SK-N-SH (cell line): ENCODE measurements at regions not wholly inside any gene's neighbourhood (a gene's known extent, or its start where the extent isn't known, plus 50 kb on each side); places are given as distances from the start of the nearest gene placed in this dataset.
A peak's percentile ranks its signal among the peaks of the same experiment; 100 is the strongest.

Experiments
- CTCF ChIA-PET: fragments of 300-600, 350-600 bp; formaldehyde crosslinking; extraction: SDS; loops from one replicate; lab custom pipeline; 2021; lab: Yijun Ruan, JAX
- POLR2A ChIA-PET: fragments of 350-600 bp; sonication (Branson Sonifier 250); formaldehyde crosslinking; extraction: SDS; loops from one replicate; lab custom pipeline; 2020; ENCODE audit warnings: antibody characterized with exemption, inconsistent platforms; lab: Yijun Ruan, JAX
- DNase-seq: peaks from one replicate; pipeline ENCODE4 v3.0.0; 2012
- H2AFZ ChIP-seq: fragments of 200-600 bp; sonication (generic); 2 replicates; pipeline ENCODE4 v1.8.1; 2016; ENCODE audit warnings: antibody characterized with exemption, mild to moderate bottlenecking, low read depth
- H3F3A ChIP-seq: fragments of 200-600 bp; sonication (generic); replicated peaks from 2 replicates; pipeline ENCODE3; 2016; ENCODE audit warnings: antibody characterized with exemption, mild to moderate bottlenecking; ENCODE audit not compliant: insufficient read depth
- H3K27ac ChIP-seq, 2 experiments: fragments of 200-500 bp in 1 of 2; fragments of 200-600 bp in 1 of 2; sonication (Bioruptor generic) in 1 of 2; sonication (generic), shearing (Covaris generic) in 1 of 2; 2 replicates each; pipeline versions ENCODE4 v1.5.1 to v1.6.1; 2014 to 2016; ENCODE audit warnings: low read depth in 2 of 2, inconsistent platforms in 1 of 2, low read length in 1 of 2, mild to moderate bottlenecking in 1 of 2, mixed read lengths in 1 of 2
- H3K27me3 ChIP-seq: fragments of 200-600 bp; sonication (generic), shearing (Covaris generic); 2 replicates; pipeline ENCODE4 v1.6.1; 2016; ENCODE audit warnings: mixed run types; ENCODE audit not compliant: insufficient read depth
- H3K36me3 ChIP-seq, 2 experiments: fragments of 200-500 bp in 1 of 2; fragments of 200-600 bp in 1 of 2; sonication (Bioruptor generic) in 1 of 2; sonication (generic) in 1 of 2; replicated peaks in 1 of 2; 2 replicates each; pipeline versions ENCODE3 to v1.5.1; 2014 to 2016; ENCODE audit warnings: low read length in 1 of 2, mild to moderate bottlenecking in 1 of 2; ENCODE audit not compliant: insufficient read depth in 2 of 2, control insufficient read depth in 1 of 2
- H3K4me1 ChIP-seq, 2 experiments: fragments of 200-500 bp in 1 of 2; fragments of 200-600 bp in 1 of 2; sonication (Bioruptor generic) in 1 of 2; sonication (generic), shearing (Covaris generic) in 1 of 2; 2 replicates each; pipeline versions ENCODE4 v1.5.1 to v1.6.1; 2014 to 2016; ENCODE audit warnings: low read depth in 1 of 2, low read length in 1 of 2, mixed run types in 1 of 2; ENCODE audit not compliant: insufficient read depth in 2 of 2, control insufficient read depth in 1 of 2
- H3K4me2 ChIP-seq: fragments of 200-600 bp; sonication (generic), shearing (Covaris generic); 2 replicates; pipeline ENCODE4 v1.6.1; 2017; ENCODE audit warnings: mixed run types
- H3K4me3 ChIP-seq, 2 experiments: fragments of 200-500 bp in 1 of 2; fragments of 200-600 bp in 1 of 2; sonication (Bioruptor generic) in 1 of 2; sonication (generic), shearing (Covaris generic) in 1 of 2; 2 replicates each; pipeline versions ENCODE4 v1.5.1 to v1.8.1; 2014 to 2016; ENCODE audit warnings: low read depth in 2 of 2, inconsistent platforms in 1 of 2, low read length in 1 of 2, mild to moderate bottlenecking in 1 of 2, mixed read lengths in 1 of 2, moderate library complexity in 1 of 2
- H3K79me2 ChIP-seq: fragments of 200-600 bp; sonication (generic); 2 replicates; pipeline ENCODE4 v1.8.1; 2017; ENCODE audit warnings: mild to moderate bottlenecking; ENCODE audit not compliant: insufficient read depth
- H3K9ac ChIP-seq: fragments of 200-600 bp; sonication (generic); 2 replicates; pipeline ENCODE4 v1.6.1; 2017; ENCODE audit warnings: mixed run types
- H3K9me2 ChIP-seq: fragments of 200-600 bp; sonication (generic); 2 replicates; pipeline ENCODE4 v1.6.1; 2017; ENCODE audit warnings: mixed run types
- H3K9me3 ChIP-seq: fragments of 200-600 bp; sonication (generic); 2 replicates; pipeline ENCODE4 v1.6.1; 2017; ENCODE audit warnings: mixed run types, mild to moderate bottlenecking, moderate library complexity
- H4K20me1 ChIP-seq: fragments of 200-600 bp; sonication (generic); 2 replicates; pipeline ENCODE4 v1.6.1; 2017; ENCODE audit warnings: mild to moderate bottlenecking, mixed run types; ENCODE audit not compliant: insufficient read depth
- CHD2 ChIP-seq: fragments of 150-350 bp; IDR thresholded peaks from 2 replicates; pipeline ENCODE4 v1.6.1; 2018; ENCODE audit warnings: low read length; ENCODE audit not compliant: partially characterized antibody
- ELF1 ChIP-seq: IDR thresholded peaks from 2 replicates; pipeline ENCODE4 v1.4.0; 2012
- EP300 ChIP-seq, 2 experiments: IDR thresholded peaks; 2 replicates each; pipeline versions ENCODE4 v1.4.0 to v1.6.1; 2012; ENCODE audit warnings: borderline replicate concordance in 1 of 2, low read depth in 1 of 2, low read length in 1 of 2
- FOSL2 ChIP-seq: IDR thresholded peaks from 2 replicates; pipeline ENCODE4 v1.4.0; 2012; ENCODE audit warnings: low read depth, mild to moderate bottlenecking, moderate library complexity, borderline replicate concordance
- FOXJ3 ChIP-seq: sonication (generic); formaldehyde crosslinking; IDR thresholded peaks from 2 replicates; pipeline ENCODE4 v1.5.1; 2020; ENCODE audit warnings: mild to moderate bottlenecking, missing genetic modification reagents
- JUND ChIP-seq: IDR thresholded peaks from 2 replicates; pipeline ENCODE4 v1.4.0; 2012
- MEF2A ChIP-seq: IDR thresholded peaks from 2 replicates; pipeline ENCODE4 v1.4.0; 2012; ENCODE audit warnings: low read depth, borderline replicate concordance
- NFIC ChIP-seq: IDR thresholded peaks from 2 replicates; pipeline ENCODE4 v1.4.0; 2012; ENCODE audit warnings: borderline replicate concordance
- NRF1 ChIP-seq: IDR thresholded peaks from 2 replicates; pipeline ENCODE4 v1.6.1; 2012; ENCODE audit warnings: low read depth, mild to moderate bottlenecking, low read length
- POLR2AphosphoS5 ChIP-seq: IDR thresholded peaks from 2 replicates; pipeline ENCODE4 v1.6.1; 2012; ENCODE audit warnings: low read depth, low read length
- RCOR1 ChIP-seq: fragments of 150-350 bp; IDR thresholded peaks from 2 replicates; pipeline ENCODE4 v1.6.1; 2017; ENCODE audit warnings: antibody characterized with exemption, low read length
- RFX5 ChIP-seq: IDR thresholded peaks from 2 replicates; pipeline ENCODE4 v1.6.1; 2012; ENCODE audit warnings: mild to moderate bottlenecking, improper control_type of control experiment, low read length
- RXRA ChIP-seq: IDR thresholded peaks from 2 replicates; pipeline ENCODE4 v1.4.0; 2012; ENCODE audit warnings: low read depth, mild to moderate bottlenecking, borderline replicate concordance
- SMC3 ChIP-seq: IDR thresholded peaks from 2 replicates; pipeline ENCODE4 v1.6.1; 2012; ENCODE audit warnings: low read depth, low read length, improper control_type of control experiment
- TCF12 ChIP-seq: IDR thresholded peaks from 2 replicates; pipeline ENCODE4 v1.4.0; 2012
- TEAD4 ChIP-seq: IDR thresholded peaks from 2 replicates; pipeline ENCODE4 v1.4.0; 2012; ENCODE audit warnings: mild to moderate bottlenecking, borderline replicate concordance; ENCODE audit not compliant: insufficient read depth
- YY1 ChIP-seq: IDR thresholded peaks from 2 replicates; pipeline ENCODE4 v1.4.0; 2012; ENCODE audit warnings: low read depth, mild to moderate bottlenecking
- WGBS: methylation state at CpG from one replicate; pipeline ENCODE4 v1.1.6; 2017; ENCODE audit warnings: low lambda C conversion rate; 5-methylcytosine and 5-hydroxymethylcytosine counted together
- TF ChIP-seq, protein P1 (sequence below): IDR thresholded peaks from 2 replicates; pipeline ENCODE4; 2012
- TF ChIP-seq, protein P2 (sequence below): IDR thresholded peaks from 2 replicates; pipeline ENCODE4 v1.4.0; 2012; ENCODE audit warnings: low read depth, borderline replicate concordance
- TF ChIP-seq, protein P3 (sequence below): IDR thresholded peaks from 2 replicates; pipeline ENCODE4 v1.4.0; 2012; ENCODE audit warnings: low read depth

DNA sequence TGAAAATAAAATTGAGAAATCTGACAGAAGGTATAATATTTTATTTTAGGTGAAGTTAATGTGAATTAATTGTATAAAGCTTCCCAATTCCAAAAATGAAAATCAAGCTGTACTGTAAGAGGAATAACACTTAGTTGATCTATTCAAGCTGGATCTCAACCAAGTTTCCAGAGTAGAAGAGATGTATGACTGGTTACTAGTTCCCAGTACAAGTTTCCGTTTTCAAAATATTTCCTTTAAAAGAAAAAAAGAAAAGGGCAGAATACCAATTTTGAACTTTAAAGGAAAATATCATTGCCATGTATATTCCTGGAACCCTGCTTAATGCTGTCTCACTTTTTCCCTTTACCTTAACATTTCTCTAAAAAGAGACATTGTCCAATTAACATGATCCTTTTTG lies 308.5 kb downstream of the IRS1 start:
- no peak overlapping the region for H3K9ac ChIP-seq
- no peaks in the 10 kb centered on the region for H4K20me1 ChIP-seq
- H2AFZ ChIP-seq, result no peak overlapping the region
- no peak for DNase-seq
- H3K27me3 ChIP-seq, result no peaks in the 10 kb centered on the region
- H3K4me2 ChIP-seq, result no peak overlapping the region
- H3K36me3 ChIP-seq, result no peaks in the 10 kb centered on the region
- no peaks in the 10 kb centered on the region for H3K4me1 ChIP-seq
- no peak overlapping the region for H3K27ac ChIP-seq
- WGBS, result 56% methylated on average over 1 of the region's 1 CpG
- ChIA-PET POLR2A (no interaction called here), CTCF (no interaction called here)
- H3K9me2 ChIP-seq, result no peaks in the 10 kb centered on the region
- no peaks in the 10 kb centered on the region for H3K79me2 ChIP-seq
- no peak overlapping the region for H3K4me3 ChIP-seq
- peaks cover 5% of the 10 kb centered on the region for H3F3A ChIP-seq
- TF ChIP-seq TCF12 (no peak), CHD2 (no peak), EP300 (IDR thresholded peaks at IDR 0.05; ENCODE audit: borderline replicate concordance in 1 of 2, low read depth in 1 of 2, low read length in 1 of 2) (no peak)
- H3K9me3 ChIP-seq, result no peaks in the 10 kb centered on the region

DNA sequence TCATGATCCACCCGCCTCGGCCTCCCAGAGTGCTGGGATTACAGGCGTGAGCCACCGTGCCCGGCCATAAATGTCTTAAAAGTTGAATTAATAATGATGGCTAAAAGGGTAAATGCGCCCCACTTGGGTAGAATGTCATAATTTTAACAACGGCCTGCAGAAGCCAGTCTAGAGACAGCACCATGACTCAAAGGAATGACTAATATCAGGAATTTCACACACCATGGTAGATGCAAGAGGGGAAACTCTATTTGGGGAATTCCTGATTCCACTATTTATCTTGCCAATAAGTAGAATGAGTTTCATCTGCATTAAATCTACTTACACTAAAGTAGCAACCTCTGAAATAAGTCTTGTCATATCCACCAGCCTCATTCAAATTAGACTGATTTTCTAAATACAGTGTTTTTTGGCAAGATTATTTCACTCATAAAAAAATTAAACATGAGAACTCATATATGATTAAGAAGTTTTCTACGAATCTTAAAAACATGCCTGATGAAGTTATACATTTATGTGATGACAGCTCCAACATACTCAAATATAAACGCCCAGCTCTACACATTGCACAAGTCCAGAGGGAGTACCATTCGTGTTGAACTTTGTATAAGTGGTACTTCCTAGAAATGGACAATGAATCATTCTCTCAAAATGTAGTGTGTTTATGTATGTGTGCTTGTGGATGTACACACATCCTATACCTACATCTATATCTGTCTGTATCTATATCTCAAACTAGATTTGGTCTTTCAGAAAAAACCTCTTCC lies 309.7 kb downstream of the IRS1 start:
- Histone ChIP-seq H3K9ac (no peak overlapping the region), H3K9me2 (no peaks in the 10 kb centered on the region), H3K9me3 (no peaks in the 10 kb centered on the region), H3K27me3 (no peaks in the 10 kb centered on the region), H3K79me2 (no peaks in the 10 kb centered on the region), H2AFZ (no peak overlapping the region), H4K20me1 (no peaks in the 10 kb centered on the region), H3K4me3 (no peak overlapping the region), H3K4me2 (no peak overlapping the region), H3F3A (peaks cover 5% of the 10 kb centered on the region), H3K4me1 (no peaks in the 10 kb centered on the region), H3K36me3 (no peaks in the 10 kb centered on the region), H3K27ac (peak overlapping the region in 1 of 2 experiments; percentile 47; a peak in 2 of 4 replicates)
- TF ChIP-seq JUND, result peak; percentile 82
- 0 out of 2 replicates have a peak, but pooled peaks have one; percentile 36 for TF ChIP-seq MEF2A
- TF ChIP-seq, protein P1, sequence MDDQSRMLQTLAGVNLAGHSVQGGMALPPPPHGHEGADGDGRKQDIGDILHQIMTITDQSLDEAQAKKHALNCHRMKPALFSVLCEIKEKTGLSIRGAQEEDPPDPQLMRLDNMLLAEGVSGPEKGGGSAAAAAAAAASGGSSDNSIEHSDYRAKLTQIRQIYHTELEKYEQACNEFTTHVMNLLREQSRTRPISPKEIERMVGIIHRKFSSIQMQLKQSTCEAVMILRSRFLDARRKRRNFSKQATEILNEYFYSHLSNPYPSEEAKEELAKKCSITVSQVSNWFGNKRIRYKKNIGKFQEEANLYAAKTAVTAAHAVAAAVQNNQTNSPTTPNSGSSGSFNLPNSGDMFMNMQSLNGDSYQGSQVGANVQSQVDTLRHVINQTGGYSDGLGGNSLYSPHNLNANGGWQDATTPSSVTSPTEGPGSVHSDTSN, result peak; percentile 70
- no peak for TF ChIP-seq FOXJ3 (CRISPR knock-in tag)
- TF ChIP-seq FOSL2, result peak; percentile 88
- TF ChIP-seq, protein P2, sequence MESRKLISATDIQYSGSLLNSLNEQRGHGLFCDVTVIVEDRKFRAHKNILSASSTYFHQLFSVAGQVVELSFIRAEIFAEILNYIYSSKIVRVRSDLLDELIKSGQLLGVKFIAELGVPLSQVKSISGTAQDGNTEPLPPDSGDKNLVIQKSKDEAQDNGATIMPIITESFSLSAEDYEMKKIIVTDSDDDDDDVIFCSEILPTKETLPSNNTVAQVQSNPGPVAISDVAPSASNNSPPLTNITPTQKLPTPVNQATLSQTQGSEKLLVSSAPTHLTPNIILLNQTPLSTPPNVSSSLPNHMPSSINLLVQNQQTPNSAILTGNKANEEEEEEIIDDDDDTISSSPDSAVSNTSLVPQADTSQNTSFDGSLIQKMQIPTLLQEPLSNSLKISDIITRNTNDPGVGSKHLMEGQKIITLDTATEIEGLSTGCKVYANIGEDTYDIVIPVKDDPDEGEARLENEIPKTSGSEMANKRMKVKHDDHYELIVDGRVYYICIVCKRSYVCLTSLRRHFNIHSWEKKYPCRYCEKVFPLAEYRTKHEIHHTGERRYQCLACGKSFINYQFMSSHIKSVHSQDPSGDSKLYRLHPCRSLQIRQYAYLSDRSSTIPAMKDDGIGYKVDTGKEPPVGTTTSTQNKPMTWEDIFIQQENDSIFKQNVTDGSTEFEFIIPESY, result 0 out of 2 replicates have a peak, but pooled peaks have one; percentile 17
- TF ChIP-seq NFIC, result no peak; the same call in 1 of the 2 replicates
- TF ChIP-seq POLR2AphosphoS5, result no peak
- no peak for TF ChIP-seq RCOR1
- TF ChIP-seq ELF1, result no peak
- TF ChIP-seq, protein P3, sequence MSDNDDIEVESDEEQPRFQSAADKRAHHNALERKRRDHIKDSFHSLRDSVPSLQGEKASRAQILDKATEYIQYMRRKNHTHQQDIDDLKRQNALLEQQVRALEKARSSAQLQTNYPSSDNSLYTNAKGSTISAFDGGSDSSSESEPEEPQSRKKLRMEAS, result no peak
- no peak for TF ChIP-seq SMC3
- TF ChIP-seq RFX5, result no peak
- peak; percentile 32; the same call in 1 of the 2 replicates for TF ChIP-seq RXRA
- peak in 1 of 2 experiments; percentile 72; a peak in 1 of 4 replicates for TF ChIP-seq EP300 (IDR thresholded peaks at IDR 0.05; ENCODE audit: borderline replicate concordance in 1 of 2, low read depth in 1 of 2, low read length in 1 of 2)
- TF ChIP-seq NRF1, result no peak
- TF ChIP-seq TCF12, result peak; percentile 77
- TF ChIP-seq YY1, result no peak
- TF ChIP-seq TEAD4, result peak; percentile 69; the same call in 1 of the 2 replicates
- POLR2A ChIA-PET, result no interaction called here
- CTCF ChIA-PET, result no interaction called here
- WGBS, result 22% methylated on average over 10 of the region's 10 CpGs
- DNase-seq, result no peak
